DND-41 (cell line): ENCODE measurements at regions not wholly inside any gene's neighbourhood (a gene's known extent, or its start where the extent isn't known, plus 50 kb on each side); places are given as distances from the start of the nearest gene placed in this dataset.

Source experiments
- CTCF ChIP-seq: IDR thresholded peaks from 2 replicates; pipeline ENCODE4 v1.5.1; 2012; ENCODE audit warnings: borderline replicate concordance, low read length, moderate library complexity, mild to moderate bottlenecking; ENCODE audit not compliant: poor library complexity, severe bottlenecking; ENCODE audit errors: extremely low read depth
- EZH2 ChIP-seq: IDR thresholded peaks from 3 replicates; pipeline ENCODE4 v1.6.1; 2012; ENCODE audit warnings: borderline replicate concordance, low read depth, mild to moderate bottlenecking, moderate library complexity, low read length, inconsistent platforms; ENCODE audit not compliant: severe bottlenecking

GRCh38 chr7:36071605-36072004 lies 81.4 kb upstream of the EEPD1 start:
- TF ChIP-seq CTCF (no peak), EZH2 (no peak)
